HepG2 (cell line): ENCODE measurements at regions not wholly inside any gene's neighbourhood (a gene's known extent, or its start where the extent isn't known, plus 50 kb on each side); places are given as distances from the start of the nearest gene placed in this dataset.

Experiments
- CBX5 ChIP-seq: sonication (generic); formaldehyde crosslinking; IDR thresholded peaks from 2 replicates; pipeline ENCODE4 v1.4.0; 2020; ENCODE audit warnings: missing genetic modification reagents, borderline replicate concordance
- CEBPB ChIP-seq: IDR thresholded peaks from 2 replicates; pipeline ENCODE4 v1.6.1; 2011; ENCODE audit warnings: low read depth, low read length, improper control_type of control experiment, borderline replicate concordance
- GPN1 ChIP-seq: sonication (generic); formaldehyde crosslinking; IDR thresholded peaks from 2 replicates; pipeline ENCODE4 v1.5.1; 2020; ENCODE audit warnings: missing genetic modification reagents, borderline replicate concordance
- HDAC6 ChIP-seq: fragments of 200-600 bp; sonication (generic); IDR thresholded peaks from 2 replicates; pipeline ENCODE4 v1.7.0; 2017; ENCODE audit warnings: mild to moderate bottlenecking, antibody characterized with exemption, low read length, low read depth
- HNRNPUL1 ChIP-seq: fragments of 200-400 bp; formaldehyde crosslinking; IDR thresholded peaks from 2 replicates; pipeline ENCODE4 v1.6.1; 2017; ENCODE audit warnings: low read depth, mild to moderate bottlenecking, low read length, moderate library complexity
- ISL2 ChIP-seq: sonication (generic); formaldehyde crosslinking; IDR thresholded peaks from 2 replicates; pipeline ENCODE4 v1.5.0; 2020; ENCODE audit warnings: missing genetic modification reagents
- JUND ChIP-seq: sonication (generic); formaldehyde crosslinking; IDR thresholded peaks from 2 replicates; pipeline ENCODE4 v1.8.0; 2022; ENCODE audit warnings: mild to moderate bottlenecking, missing genetic modification reagents
- POLR2AphosphoS2 ChIP-seq: IDR thresholded peaks from 2 replicates; pipeline ENCODE4 v1.6.1; 2011; ENCODE audit warnings: low read depth, low read length, improper control_type of control experiment
- ZNF768 ChIP-seq: sonication (generic); formaldehyde crosslinking; IDR thresholded peaks from 2 replicates; pipeline ENCODE4 v1.4.0; 2020; ENCODE audit warnings: missing genetic modification reagents
- TF ChIP-seq, protein P1 (sequence below): sonication (generic); formaldehyde crosslinking; IDR thresholded peaks from 2 replicates; pipeline ENCODE4 v1.4.0; 2020; ENCODE audit warnings: missing genetic modification reagents, borderline replicate concordance

GRCh38 chr3:103937094-103937493, 1429.6 kb upstream of the ALCAM start:
- TF ChIP-seq ZNF768, result no peak
- TF ChIP-seq POLR2AphosphoS2, result no peak
- no peak for TF ChIP-seq JUND (CRISPR knock-in tag)
- TF ChIP-seq CBX5 (CRISPR knock-in tag), result no peak
- no peak for TF ChIP-seq HNRNPUL1
- TF ChIP-seq, protein P1, sequence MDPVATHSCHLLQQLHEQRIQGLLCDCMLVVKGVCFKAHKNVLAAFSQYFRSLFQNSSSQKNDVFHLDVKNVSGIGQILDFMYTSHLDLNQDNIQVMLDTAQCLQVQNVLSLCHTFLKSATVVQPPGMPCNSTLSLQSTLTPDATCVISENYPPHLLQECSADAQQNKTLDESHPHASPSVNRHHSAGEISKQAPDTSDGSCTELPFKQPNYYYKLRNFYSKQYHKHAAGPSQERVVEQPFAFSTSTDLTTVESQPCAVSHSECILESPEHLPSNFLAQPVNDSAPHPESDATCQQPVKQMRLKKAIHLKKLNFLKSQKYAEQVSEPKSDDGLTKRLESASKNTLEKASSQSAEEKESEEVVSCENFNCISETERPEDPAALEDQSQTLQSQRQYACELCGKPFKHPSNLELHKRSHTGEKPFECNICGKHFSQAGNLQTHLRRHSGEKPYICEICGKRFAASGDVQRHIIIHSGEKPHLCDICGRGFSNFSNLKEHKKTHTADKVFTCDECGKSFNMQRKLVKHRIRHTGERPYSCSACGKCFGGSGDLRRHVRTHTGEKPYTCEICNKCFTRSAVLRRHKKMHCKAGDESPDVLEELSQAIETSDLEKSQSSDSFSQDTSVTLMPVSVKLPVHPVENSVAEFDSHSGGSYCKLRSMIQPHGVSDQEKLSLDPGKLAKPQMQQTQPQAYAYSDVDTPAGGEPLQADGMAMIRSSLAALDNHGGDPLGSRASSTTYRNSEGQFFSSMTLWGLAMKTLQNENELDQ (CRISPR knock-in tag), result no peak
- TF ChIP-seq GPN1 (CRISPR knock-in tag), result no peak
- no peak for TF ChIP-seq CEBPB
- TF ChIP-seq ISL2, result no peak
- no peak for TF ChIP-seq HDAC6
